Skeletal muscle tissue (tissue), 3 donors: ENCODE measurements at regions not wholly inside any gene's neighbourhood (a gene's known extent, or its start where the extent isn't known, plus 50 kb on each side); places are given as distances from the start of the nearest gene placed in this dataset.

Source experiments
- H3K27ac ChIP-seq: one replicate; pipeline ENCODE4 v1.7.0; 2013; ENCODE audit warnings: mild to moderate bottlenecking, low read depth, low read length, inconsistent platforms
- H3K27me3 ChIP-seq, 3 donors: one replicate each; pipeline ENCODE4 v1.7.0; 2013; ENCODE audit warnings: low read length in 3 of 3; ENCODE audit not compliant: control insufficient read depth in 3 of 3, insufficient read depth in 3 of 3
- H3K36me3 ChIP-seq, 3 donors: one replicate each; pipeline ENCODE4 v1.7.0; 2013; ENCODE audit warnings: low read length in 3 of 3; ENCODE audit not compliant: control insufficient read depth in 3 of 3, insufficient read depth in 3 of 3
- H3K4me1 ChIP-seq, 3 donors: one replicate each; pipeline ENCODE4 v1.7.0; 2013; ENCODE audit warnings: low read length in 3 of 3, mild to moderate bottlenecking in 3 of 3; ENCODE audit not compliant: control insufficient read depth in 3 of 3, insufficient read depth in 3 of 3
- H3K4me3 ChIP-seq, 3 donors: one replicate each; pipeline ENCODE4 v1.7.0; 2013; ENCODE audit warnings: low read length in 3 of 3
- H3K9ac ChIP-seq, 3 donors: one replicate each; pipeline ENCODE4 v1.7.0; 2013; ENCODE audit warnings: low read length in 3 of 3, mild to moderate bottlenecking in 3 of 3, moderate library complexity in 2 of 3, low read depth in 1 of 3
- H3K9me3 ChIP-seq, 3 donors: one replicate each; pipeline ENCODE4 v1.7.0; 2013; ENCODE audit warnings: low read length in 3 of 3; ENCODE audit not compliant: control insufficient read depth in 3 of 3
- donor health status: Osteomylitis.

- H3K9me3 ChIP-seq = no peaks in the 10 kb centered on the region
- no peaks in the 10 kb centered on the region for H3K36me3 ChIP-seq
- no peak overlapping the region for H3K9ac ChIP-seq
- no peak overlapping the region for H3K27ac ChIP-seq
- H3K27me3 ChIP-seq = no peaks in the 10 kb centered on the region
- H3K4me3 ChIP-seq = no peak overlapping the region
- no peaks in the 10 kb centered on the region for H3K4me1 ChIP-seq
These were observed 168.1 kb upstream of the SATB1 start for GRCh38 chr3:18593231-18593630.

- no peaks in the 10 kb centered on the region for H3K27me3 ChIP-seq
- no peaks in the 10 kb centered on the region for H3K36me3 ChIP-seq
- H3K4me3 ChIP-seq = no peak overlapping the region
- no peaks in the 10 kb centered on the region for H3K4me1 ChIP-seq
- H3K27ac ChIP-seq = no peak overlapping the region
- H3K9ac ChIP-seq = no peak overlapping the region
- no peaks in the 10 kb centered on the region for H3K9me3 ChIP-seq
These were observed 166.0 kb upstream of the SATB1 start for GRCh38 chr3:18591120-18591519.

GRCh38 chr3:18586076-18586475, 160.9 kb upstream of the SATB1 start:
- Histone ChIP-seq H3K27me3 (no peaks in the 10 kb centered on the region), H3K36me3 (no peaks in the 10 kb centered on the region), H3K9me3 (peaks cover 0 to 2% (median 0%) of the 10 kb centered on the region in 3 donors), H3K27ac (no peak overlapping the region), H3K9ac (no peak overlapping the region), H3K4me1 (no peaks in the 10 kb centered on the region), H3K4me3 (no peak overlapping the region)

GRCh38 chr3:18585004-18585968, 160.1 kb upstream of the SATB1 start:
- H3K9ac ChIP-seq = no peak overlapping the region
- H3K4me3 ChIP-seq = no peak overlapping the region
- peaks cover 0 to 2% (median 0%) of the 10 kb centered on the region in 3 donors for H3K9me3 ChIP-seq
- no peak overlapping the region for H3K27ac ChIP-seq
- no peaks in the 10 kb centered on the region for H3K36me3 ChIP-seq
- H3K27me3 ChIP-seq = no peaks in the 10 kb centered on the region
- H3K4me1 ChIP-seq = no peaks in the 10 kb centered on the region

- H3K27ac ChIP-seq = no peak overlapping the region
- H3K4me1 ChIP-seq = no peaks in the 10 kb centered on the region
- no peak overlapping the region for H3K4me3 ChIP-seq
- no peaks in the 10 kb centered on the region for H3K36me3 ChIP-seq
- H3K9ac ChIP-seq = no peak overlapping the region
- no peaks in the 10 kb centered on the region for H3K27me3 ChIP-seq
- peaks cover 0 to 2% (median 0%) of the 10 kb centered on the region in 3 donors for H3K9me3 ChIP-seq
These were observed 155.1 kb upstream of the SATB1 start for GRCh38 chr3:18580268-18580667.

GRCh38 chr3:18579661-18580060, 154.5 kb upstream of the SATB1 start:
- Histone ChIP-seq H3K27me3 (no peaks in the 10 kb centered on the region), H3K9ac (no peak overlapping the region), H3K36me3 (no peaks in the 10 kb centered on the region), H3K27ac (no peak overlapping the region), H3K9me3 (peaks cover 0 to 2% (median 0%) of the 10 kb centered on the region in 3 donors), H3K4me1 (no peaks in the 10 kb centered on the region), H3K4me3 (no peak overlapping the region)

GRCh38 chr3:18575573-18575972, 150.4 kb upstream of the SATB1 start:
- Histone ChIP-seq H3K9me3 (no peaks in the 10 kb centered on the region), H3K27ac (no peak overlapping the region), H3K9ac (no peak overlapping the region), H3K4me3 (no peak overlapping the region), H3K36me3 (no peaks in the 10 kb centered on the region), H3K4me1 (no peaks in the 10 kb centered on the region), H3K27me3 (no peaks in the 10 kb centered on the region)

- no peak overlapping the region for H3K27ac ChIP-seq
- no peaks in the 10 kb centered on the region for H3K36me3 ChIP-seq
- H3K4me3 ChIP-seq = no peak overlapping the region
- no peak overlapping the region for H3K9ac ChIP-seq
- no peaks in the 10 kb centered on the region for H3K27me3 ChIP-seq
- no peaks in the 10 kb centered on the region for H3K4me1 ChIP-seq
- no peaks in the 10 kb centered on the region for H3K9me3 ChIP-seq
These were observed 147.7 kb upstream of the SATB1 start for GRCh38 chr3:18572809-18573208.

- H3K4me3 ChIP-seq = no peak overlapping the region
- no peak overlapping the region for H3K27ac ChIP-seq
- H3K27me3 ChIP-seq = no peaks in the 10 kb centered on the region
- H3K36me3 ChIP-seq = no peaks in the 10 kb centered on the region
- no peak overlapping the region for H3K9ac ChIP-seq
- H3K9me3 ChIP-seq = no peaks in the 10 kb centered on the region
- no peaks in the 10 kb centered on the region for H3K4me1 ChIP-seq
These were observed 142.2 kb upstream of the SATB1 start for GRCh38 chr3:18567293-18567692.

GRCh38 chr3:18562364-18563154, 137.4 kb upstream of the SATB1 start:
- Histone ChIP-seq H3K9me3 (no peaks in the 10 kb centered on the region), H3K27ac (no peak overlapping the region), H3K27me3 (no peaks in the 10 kb centered on the region), H3K9ac (no peak overlapping the region), H3K4me1 (no peaks in the 10 kb centered on the region), H3K4me3 (no peak overlapping the region), H3K36me3 (no peaks in the 10 kb centered on the region)
